ENCODE measurements at regions not wholly inside any gene's neighbourhood (a gene's known extent, or its start where the extent isn't known, plus 50 kb on each side); places are given as distances from the start of the nearest gene placed in this dataset.
"Not testable (repeated sequence)": the region's sequence is repeated elsewhere in the genome, so short reads cannot be mapped to it uniquely, and the experiment has no call there.

GRCh38 chr6:159418997-159419396 lies 249.8 kb downstream of the FNDC1 start:
- no peak overlapping the region for H3K4me3 ChIP-seq (ENCODE audit: low read length)
- peak; percentile 50 for DNase-seq (ENCODE audit: low read depth)
- no peak for TF ChIP-seq CTCF (conservative IDR thresholded peaks at IDR 0.05; ENCODE audit: low read depth, low read length)

GRCh38 chr6:159416891-159417560 lies 247.8 kb downstream of the FNDC1 start:
- TF ChIP-seq CTCF (conservative IDR thresholded peaks at IDR 0.05; ENCODE audit: low read depth, low read length), result no peak
- no peak overlapping the region for H3K4me3 ChIP-seq (ENCODE audit: low read length)
- no peak for DNase-seq (ENCODE audit: low read depth)

GRCh38 chr6:159415540-159415939 lies 246.3 kb downstream of the FNDC1 start:
- no peak for TF ChIP-seq CTCF (conservative IDR thresholded peaks at IDR 0.05; ENCODE audit: low read depth, low read length)
- H3K4me3 ChIP-seq (ENCODE audit: low read length), result no peak overlapping the region
- DNase-seq (ENCODE audit: low read depth), result no peak

- H3K4me3 ChIP-seq (ENCODE audit: low read length), result no peak overlapping the region
- no peak for TF ChIP-seq CTCF (conservative IDR thresholded peaks at IDR 0.05; ENCODE audit: low read depth, low read length)
- DNase-seq (ENCODE audit: low read depth), result no peak
Observed at GRCh38 chr6:159414711-159415110, 245.5 kb downstream of the FNDC1 start.

GRCh38 chr6:159407211-159407780 lies 238.1 kb downstream of the FNDC1 start:
- not testable (repeated sequence) for DNase-seq (ENCODE audit: low read depth); H3K4me3 ChIP-seq (ENCODE audit: low read length)

GRCh38 chr6:159404296-159404695 lies 235.1 kb downstream of the FNDC1 start:
- H3K4me3 ChIP-seq (ENCODE audit: low read length), result no peak overlapping the region
- DNase-seq (ENCODE audit: low read depth), result no peak
- TF ChIP-seq CTCF (conservative IDR thresholded peaks at IDR 0.05; ENCODE audit: low read depth, low read length), result no peak

- no peak for TF ChIP-seq CTCF (conservative IDR thresholded peaks at IDR 0.05; ENCODE audit: low read depth, low read length)
- no peak for DNase-seq (ENCODE audit: low read depth)
- no peak overlapping the region for H3K4me3 ChIP-seq (ENCODE audit: low read length)
Observed at GRCh38 chr6:159400826-159401225, 231.6 kb downstream of the FNDC1 start.

All from retinal pigment epithelial cell (primary cell).